PC-3 (cell line): ENCODE measurements at regions not wholly inside any gene's neighbourhood (a gene's known extent, or its start where the extent isn't known, plus 50 kb on each side); places are given as distances from the start of the nearest gene placed in this dataset.

Experiments used
- CTCF ChIP-seq: fragments of 300-600 bp; sonication (generic); conservative IDR thresholded peaks from 2 replicates; pipeline ENCODE4 v1.5.1; 2017; ENCODE audit warnings: antibody characterized with exemption, low read depth, mild to moderate bottlenecking, low read length
- EZH2 ChIP-seq: fragments of 300-600 bp; sonication (generic); IDR thresholded peaks from one replicate; pipeline ENCODE4 v1.6.1; 2017; ENCODE audit warnings: antibody characterized with exemption, mild to moderate bottlenecking, low read length; ENCODE audit not compliant: unreplicated experiment

- no peak for TF ChIP-seq EZH2
- no peak for TF ChIP-seq CTCF
These were observed 159.7 kb upstream of the SHISA6 start for GRCh38 chr17:11081342-11081741.
